ENCODE measurements at regions not wholly inside any gene's neighbourhood (a gene's known extent, or its start where the extent isn't known, plus 50 kb on each side); places are given as distances from the start of the nearest gene placed in this dataset.

DNA sequence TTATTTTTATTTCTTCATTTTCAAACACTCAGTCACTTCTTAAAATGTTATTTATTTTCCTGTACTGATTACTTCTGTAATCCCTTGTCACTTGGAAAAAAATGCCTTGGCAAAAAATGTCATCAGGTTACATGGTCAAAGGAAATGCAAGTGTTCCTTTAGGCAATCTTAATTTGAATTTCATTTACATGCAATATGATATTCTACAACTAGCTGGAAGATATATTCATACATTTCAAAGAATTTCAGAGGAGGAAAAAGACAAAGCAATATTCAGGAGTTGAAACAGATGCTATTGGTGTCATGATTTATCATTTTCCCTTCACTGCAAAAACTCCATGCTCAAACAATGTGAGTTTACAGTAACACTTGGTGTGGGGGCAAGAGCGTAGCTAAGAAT lies 1316.6 kb downstream of the FSTL5 start:
- no peak overlapping the region for H3K9ac ChIP-seq (ENCODE audit: control insufficient read depth, extremely low read depth, insufficient read depth, low read length)
- no peak for FAIRE-seq
- DNase-seq (ENCODE audit: low read depth, low spot score), result no peak
- no peaks in the 10 kb centered on the region for H3K36me3 ChIP-seq (ENCODE audit: control insufficient read depth in 2 of 2, extremely low read depth in 1 of 2, insufficient read depth in 2 of 2, low read length in 2 of 2)
- no peaks in the 10 kb centered on the region for H3K9me3 ChIP-seq (ENCODE audit: control insufficient read depth, low read depth, low read length)
- no peaks in the 10 kb centered on the region for H3K9me1 ChIP-seq (ENCODE audit: control insufficient read depth, extremely low read depth, insufficient read depth, low read length)
- dilution Hi-C loops (cut with MboI; ENCODE audit: extremely low pct_ligation_motif_present, low sequenced_read_pairs), result no loop called here
- no peak overlapping the region for H3K27ac ChIP-seq (ENCODE audit: control insufficient read depth, insufficient read depth, low read length)
- no peaks in the 10 kb centered on the region for H3K79me2 ChIP-seq (ENCODE audit: control insufficient read depth, insufficient read depth, low read length)
- H4K20me1 ChIP-seq (ENCODE audit: control insufficient read depth, extremely low read depth, insufficient read depth, low read length), result no peaks in the 10 kb centered on the region
- TF ChIP-seq EZH2 (IDR thresholded peaks at IDR 0.05; ENCODE audit: low read length), result no peak
- TF ChIP-seq, protein P1, sequence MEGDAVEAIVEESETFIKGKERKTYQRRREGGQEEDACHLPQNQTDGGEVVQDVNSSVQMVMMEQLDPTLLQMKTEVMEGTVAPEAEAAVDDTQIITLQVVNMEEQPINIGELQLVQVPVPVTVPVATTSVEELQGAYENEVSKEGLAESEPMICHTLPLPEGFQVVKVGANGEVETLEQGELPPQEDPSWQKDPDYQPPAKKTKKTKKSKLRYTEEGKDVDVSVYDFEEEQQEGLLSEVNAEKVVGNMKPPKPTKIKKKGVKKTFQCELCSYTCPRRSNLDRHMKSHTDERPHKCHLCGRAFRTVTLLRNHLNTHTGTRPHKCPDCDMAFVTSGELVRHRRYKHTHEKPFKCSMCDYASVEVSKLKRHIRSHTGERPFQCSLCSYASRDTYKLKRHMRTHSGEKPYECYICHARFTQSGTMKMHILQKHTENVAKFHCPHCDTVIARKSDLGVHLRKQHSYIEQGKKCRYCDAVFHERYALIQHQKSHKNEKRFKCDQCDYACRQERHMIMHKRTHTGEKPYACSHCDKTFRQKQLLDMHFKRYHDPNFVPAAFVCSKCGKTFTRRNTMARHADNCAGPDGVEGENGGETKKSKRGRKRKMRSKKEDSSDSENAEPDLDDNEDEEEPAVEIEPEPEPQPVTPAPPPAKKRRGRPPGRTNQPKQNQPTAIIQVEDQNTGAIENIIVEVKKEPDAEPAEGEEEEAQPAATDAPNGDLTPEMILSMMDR (optimal IDR thresholded peaks at IDR 0.05 in 1 of 3, IDR thresholded peaks at IDR 0.05 in 1 of 3, conservative IDR thresholded peaks at IDR 0.05 in 1 of 3; ENCODE audit: extremely low read depth in 1 of 3, insufficient read depth in 2 of 3, low read length in 3 of 3), result no peak
- H3K4me3 ChIP-seq (ENCODE audit: control insufficient read depth in 2 of 3, extremely low read depth in 1 of 3, insufficient read depth in 2 of 3, low read depth in 1 of 3, low read length in 3 of 3), result no peak overlapping the region
- no peak overlapping the region for H2AFZ ChIP-seq (ENCODE audit: control insufficient read depth, low read length)
- no peaks in the 10 kb centered on the region for H3K27me3 ChIP-seq (ENCODE audit: control insufficient read depth, extremely low read depth, insufficient read depth, low read length)
- no peak overlapping the region for H3K4me2 ChIP-seq (ENCODE audit: control insufficient read depth, extremely low read depth, insufficient read depth, low read depth, low read length)
- H3K4me1 ChIP-seq (ENCODE audit: control insufficient read depth, extremely low read depth, insufficient read depth, low read length), result no peaks in the 10 kb centered on the region

DNA sequence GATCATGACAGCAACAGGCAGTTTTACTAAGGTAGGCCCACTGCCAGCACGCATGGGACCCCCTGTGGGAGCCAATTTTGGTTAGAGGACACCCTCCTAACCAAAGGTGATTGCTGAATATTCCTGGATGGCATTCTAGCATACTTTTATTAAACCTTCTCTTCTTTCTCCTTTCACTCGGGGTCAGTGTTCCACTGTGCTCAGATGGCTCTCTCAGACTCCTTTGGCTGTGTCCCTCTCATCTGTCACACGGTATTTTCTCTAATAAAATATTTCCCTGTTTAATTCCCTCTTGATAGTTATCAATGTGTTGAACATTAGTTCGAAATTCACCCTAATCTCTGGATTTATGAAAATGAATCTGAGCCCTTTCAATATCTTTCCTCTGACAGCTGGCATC lies 1315.3 kb downstream of the FSTL5 start:
- H3K27me3 ChIP-seq (ENCODE audit: control insufficient read depth, extremely low read depth, insufficient read depth, low read length), result no peaks in the 10 kb centered on the region
- no peak overlapping the region for H3K4me2 ChIP-seq (ENCODE audit: control insufficient read depth, extremely low read depth, insufficient read depth, low read depth, low read length)
- no peak for FAIRE-seq
- H3K9me1 ChIP-seq (ENCODE audit: control insufficient read depth, extremely low read depth, insufficient read depth, low read length), result no peaks in the 10 kb centered on the region
- no peak overlapping the region for H3K4me3 ChIP-seq (ENCODE audit: control insufficient read depth in 2 of 3, extremely low read depth in 1 of 3, insufficient read depth in 2 of 3, low read depth in 1 of 3, low read length in 3 of 3)
- H3K27ac ChIP-seq (ENCODE audit: control insufficient read depth, insufficient read depth, low read length), result no peak overlapping the region
- H3K9ac ChIP-seq (ENCODE audit: control insufficient read depth, extremely low read depth, insufficient read depth, low read length), result no peak overlapping the region
- H2AFZ ChIP-seq (ENCODE audit: control insufficient read depth, low read length), result no peak overlapping the region
- TF ChIP-seq, protein P1 (optimal IDR thresholded peaks at IDR 0.05 in 1 of 3, IDR thresholded peaks at IDR 0.05 in 1 of 3, conservative IDR thresholded peaks at IDR 0.05 in 1 of 3; ENCODE audit: extremely low read depth in 1 of 3, insufficient read depth in 2 of 3, low read length in 3 of 3), result no peak
- no peak for TF ChIP-seq EZH2 (IDR thresholded peaks at IDR 0.05; ENCODE audit: low read length)
- dilution Hi-C loops (cut with MboI; ENCODE audit: extremely low pct_ligation_motif_present, low sequenced_read_pairs), result no loop called here
- H3K4me1 ChIP-seq (ENCODE audit: control insufficient read depth, extremely low read depth, insufficient read depth, low read length), result no peaks in the 10 kb centered on the region
- H4K20me1 ChIP-seq (ENCODE audit: control insufficient read depth, extremely low read depth, insufficient read depth, low read length), result no peaks in the 10 kb centered on the region
- DNase-seq (ENCODE audit: low read depth, low spot score), result no peak
- H3K9me3 ChIP-seq (ENCODE audit: control insufficient read depth, low read depth, low read length), result no peaks in the 10 kb centered on the region
- H3K79me2 ChIP-seq (ENCODE audit: control insufficient read depth, insufficient read depth, low read length), result no peaks in the 10 kb centered on the region
- H3K36me3 ChIP-seq (ENCODE audit: control insufficient read depth in 2 of 2, extremely low read depth in 1 of 2, insufficient read depth in 2 of 2, low read length in 2 of 2), result no peaks in the 10 kb centered on the region

Data from keratinocyte (primary cell).